Heart right ventricle (tissue), 16 donors: ENCODE measurements at regions not wholly inside any gene's neighbourhood (a gene's known extent, or its start where the extent isn't known, plus 50 kb on each side); places are given as distances from the start of the nearest gene placed in this dataset.

ENCODE experiments used
- ATAC-seq, 8 donors: fragments of 200-7000 bp; cut with Tn5 transposase; one replicate each; pipeline ENCODE4 v1.9.1; 2020; ENCODE audit warnings: mild to moderate bottlenecking in 8 of 8, moderate library complexity in 8 of 8, moderate number of reproducible peaks in 1 of 8
- DNase-seq, 2 donors: peaks; one replicate each; pipeline ENCODE4 v3.0.0-alpha.2; 2020
- H3K27ac ChIP-seq, 10 donors: fragments of 200-600 bp; sonication (generic) in 2 of 10; one replicate each; pipeline versions ENCODE4 v1.5.0 to v1.8.0; 2020 to 2022; ENCODE audit warnings: mild to moderate bottlenecking in 3 of 10
- H3K27me3 ChIP-seq, 7 donors: fragments of 200-600 bp; one replicate each; pipeline ENCODE4 v1.8.0; 2021 to 2022; ENCODE audit warnings: mild to moderate bottlenecking in 2 of 7
- H3K36me3 ChIP-seq, 9 donors: fragments of 200-600 bp; sonication (generic) in 1 of 9; one replicate each; pipeline versions ENCODE4 v1.5.0 to v1.8.0; 2020 to 2022; ENCODE audit warnings: mild to moderate bottlenecking in 2 of 9
- H3K4me1 ChIP-seq, 9 donors: fragments of 200-600 bp; sonication (generic) in 1 of 9; one replicate each; pipeline versions ENCODE4 v1.5.0 to v1.8.0; 2020 to 2022; ENCODE audit warnings: mild to moderate bottlenecking in 4 of 9
- H3K4me3 ChIP-seq, 10 donors: fragments of 200-600 bp; sonication (generic) in 2 of 10; one replicate each; pipeline versions ENCODE4 v1.5.0 to v1.8.0; 2020 to 2022; ENCODE audit warnings: mild to moderate bottlenecking in 7 of 10, moderate library complexity in 2 of 10
- H3K9me3 ChIP-seq, 11 donors: fragments of 200-600 bp in 10 of 11; sonication (generic) in 2 of 11; one replicate each; pipeline versions ENCODE4 v1.5.0 to v1.8.0; 2013 to 2022; ENCODE audit warnings: mild to moderate bottlenecking in 2 of 11, control low read depth in 1 of 11, moderate library complexity in 1 of 11
- WGBS, 2 donors: extraction: QIAGEN DNeasy Blood & Tissue Kit; methylation state at CpG; one replicate each; pipeline ENCODE4 v1.1.7; 2013; ENCODE audit warnings: inconsistent platforms in 1 of 2; 5-methylcytosine and 5-hydroxymethylcytosine counted together
- intact Hi-C, 10 donors: fragments of 100-400 bp; cut with DNase I; formaldehyde crosslinking; loops; one replicate each; pipeline versions ENCODE4 v1.11.1 to v1.14.2; 2022
- TF ChIP-seq, protein P1 (sequence below), 9 donors: fragments of 200-600 bp; sonication (generic) in 2 of 9; IDR thresholded peaks; one replicate each; pipeline versions ENCODE4 v1.5.0 to v1.8.0; 2021 to 2022; ENCODE audit warnings: antibody characterized with exemption in 9 of 9, mild to moderate bottlenecking in 5 of 9, moderate library complexity in 1 of 9
- donor health status: Arrhythmogenic right ventricular cardiomyopathy.
- donor health status: ischemic (EF 13 %, LVEDD 7.1; RV severe dilation, severe dysfunction).
- donor health status: healthy with polysubstance abuse.
- donor health status: DM: no; HTN: yes; CAD: no.
- donor health status: DM: no; HTN: no; CAD: no.
- donor health status: ischemic (EF 25% LVEDD 6.9; RV normal size, moderate dysfunction).
- donor health status: ischemic (EF 25% LVEDD 5.7; RV mildly dilated, moderate dysfunction).
- donor health status: healthy.
- donor health status: DM: yes; HTN: yes; CAD: no.
- donor health status: Ischemic cardiomyopathy.
- donor health status: ischemic (EF 35%, LVEDD 5.7; RV mildly dilated, moderate dysfunction).
- donor health status: nonischemic (EF 11% LVEDD 7.7; RV severe dilation, severe dysfunction).
- donor health status: DM: yes; HTN: yes; CAD: no.
- donor health status: PGD.
- donor health status: ischemic (EF 29% LVEDD 5.4; RV normal size, mild dysfunction).
- donor health status: nonischemic (EF 23%, LVEDD 6.1; RV moderate dilation, normal function).

DNA sequence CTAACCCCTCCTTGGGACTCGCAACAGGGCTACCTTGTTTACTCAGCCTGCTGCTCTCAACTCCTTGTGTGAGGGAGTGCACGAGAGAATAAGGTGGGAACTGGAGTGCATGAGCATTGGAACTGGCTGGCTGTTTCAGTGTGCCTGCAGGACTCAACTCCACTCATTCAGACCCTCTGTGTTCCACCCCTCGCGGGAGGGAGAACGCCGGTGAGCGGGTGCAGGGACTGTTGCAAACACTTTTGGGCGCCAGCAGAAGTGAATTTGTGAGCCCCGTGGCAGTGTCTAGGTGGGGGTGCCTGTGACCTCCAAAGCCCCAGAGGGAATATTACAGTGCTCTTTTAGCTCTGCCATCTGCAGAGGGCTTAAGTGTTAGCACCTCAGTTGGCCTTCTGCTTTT, 1978.3 kb upstream of the PIK3C3 start:
- no peak for DNase-seq
- no peak for ATAC-seq
- 94 to 98% methylated on average over 9 of the region's 9 CpGs for WGBS, 2 donors

DNA sequence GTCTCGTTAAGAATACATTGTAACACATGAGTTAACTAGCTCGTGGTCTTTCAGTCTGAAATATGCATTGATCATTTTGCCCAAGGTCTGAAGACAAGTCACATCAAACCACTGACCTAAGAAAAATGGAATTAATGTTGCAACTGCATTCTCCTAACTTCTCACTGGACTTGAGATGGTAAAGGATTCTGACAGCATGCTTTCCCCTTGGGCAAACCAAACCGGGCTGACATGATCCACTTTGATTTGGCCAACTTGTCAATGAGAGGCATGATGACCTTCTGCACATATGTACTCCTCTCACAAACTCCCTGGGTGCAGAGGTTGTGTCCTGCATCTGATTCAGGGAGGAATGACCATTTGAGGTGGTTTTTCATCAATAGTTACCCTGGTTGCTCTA, 1982.5 kb upstream of the PIK3C3 start:
- 84 to 85% methylated on average over 3 of the region's 3 CpGs for WGBS, 2 donors
- no peaks in the 10 kb centered on the region for H3K36me3 ChIP-seq
- TF ChIP-seq, protein P1, sequence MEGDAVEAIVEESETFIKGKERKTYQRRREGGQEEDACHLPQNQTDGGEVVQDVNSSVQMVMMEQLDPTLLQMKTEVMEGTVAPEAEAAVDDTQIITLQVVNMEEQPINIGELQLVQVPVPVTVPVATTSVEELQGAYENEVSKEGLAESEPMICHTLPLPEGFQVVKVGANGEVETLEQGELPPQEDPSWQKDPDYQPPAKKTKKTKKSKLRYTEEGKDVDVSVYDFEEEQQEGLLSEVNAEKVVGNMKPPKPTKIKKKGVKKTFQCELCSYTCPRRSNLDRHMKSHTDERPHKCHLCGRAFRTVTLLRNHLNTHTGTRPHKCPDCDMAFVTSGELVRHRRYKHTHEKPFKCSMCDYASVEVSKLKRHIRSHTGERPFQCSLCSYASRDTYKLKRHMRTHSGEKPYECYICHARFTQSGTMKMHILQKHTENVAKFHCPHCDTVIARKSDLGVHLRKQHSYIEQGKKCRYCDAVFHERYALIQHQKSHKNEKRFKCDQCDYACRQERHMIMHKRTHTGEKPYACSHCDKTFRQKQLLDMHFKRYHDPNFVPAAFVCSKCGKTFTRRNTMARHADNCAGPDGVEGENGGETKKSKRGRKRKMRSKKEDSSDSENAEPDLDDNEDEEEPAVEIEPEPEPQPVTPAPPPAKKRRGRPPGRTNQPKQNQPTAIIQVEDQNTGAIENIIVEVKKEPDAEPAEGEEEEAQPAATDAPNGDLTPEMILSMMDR (IDR thresholded peaks at IDR 0.05): no peak
- no peak for DNase-seq
- ATAC-seq: no peak
- H3K27me3 ChIP-seq: no peaks in the 10 kb centered on the region
- H3K4me1 ChIP-seq: no peaks in the 10 kb centered on the region
- intact Hi-C loops: no loop called here
- no peak overlapping the region for H3K27ac ChIP-seq
- H3K9me3 ChIP-seq: no peaks in the 10 kb centered on the region
- H3K4me3 ChIP-seq: no peak overlapping the region

More for the DNA sequence above, 1978.3 kb upstream of the PIK3C3 start:
- no peak overlapping the region for H3K4me3 ChIP-seq
- no peaks in the 10 kb centered on the region for H3K27me3 ChIP-seq
- intact Hi-C loops: loop anchor here in 1 of 10 donors (2.0 kb wide), 1 partner anchor 32 kb away; no protein-coding TSS in a partner anchor
- no peak overlapping the region for H3K27ac ChIP-seq
- H3K9me3 ChIP-seq: no peaks in the 10 kb centered on the region
- H3K36me3 ChIP-seq: no peaks in the 10 kb centered on the region
- TF ChIP-seq, protein P1 (IDR thresholded peaks at IDR 0.05): no peak
- no peaks in the 10 kb centered on the region for H3K4me1 ChIP-seq

DNA sequence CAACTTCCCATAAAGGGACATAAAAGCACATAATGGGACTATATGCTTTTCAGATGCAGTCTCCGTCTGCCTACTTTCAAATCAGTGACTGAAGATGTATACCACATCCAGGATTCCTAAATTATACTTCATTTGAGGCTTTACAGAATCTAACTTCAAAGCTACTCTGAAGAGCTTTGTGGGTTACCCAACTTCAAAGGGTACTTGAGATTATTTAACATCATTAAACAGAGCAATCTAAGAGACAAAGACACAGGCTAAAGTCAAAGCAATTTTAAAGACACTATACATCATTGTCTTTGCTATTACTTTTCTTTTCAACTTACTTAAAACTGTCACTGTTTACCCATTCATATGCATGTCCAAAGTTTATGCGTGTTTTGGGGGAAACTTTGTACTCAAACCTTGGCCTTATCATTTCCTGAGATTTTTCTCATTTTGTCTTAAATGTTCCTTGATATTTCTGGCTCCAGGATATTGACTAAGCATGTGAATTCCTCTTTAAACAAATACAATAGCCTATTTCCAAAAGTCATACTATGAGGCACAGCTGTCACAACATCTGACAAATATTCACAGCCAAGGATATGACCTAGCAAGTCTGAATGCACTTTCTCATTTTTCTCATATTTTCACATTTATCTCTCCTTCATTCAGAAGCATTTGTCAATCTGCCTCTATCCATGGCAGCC, 1985.1 kb upstream of the PIK3C3 start:
- Histone ChIP-seq H3K4me3 (no peak overlapping the region), H3K27ac (no peak overlapping the region), H3K27me3 (no peaks in the 10 kb centered on the region), H3K36me3 (no peaks in the 10 kb centered on the region), H3K9me3 (no peaks in the 10 kb centered on the region), H3K4me1 (no peaks in the 10 kb centered on the region)
- 66 to 69% methylated on average over 2 of the region's 2 CpGs for WGBS, 2 donors
- TF ChIP-seq, protein P1 (IDR thresholded peaks at IDR 0.05): no peak
- intact Hi-C loops: loop anchor here in 1 of 10 donors (10.0 kb wide), 1 partner anchor 55 kb away; no protein-coding TSS in a partner anchor
- no peak for DNase-seq
- ATAC-seq: no peak

DNA sequence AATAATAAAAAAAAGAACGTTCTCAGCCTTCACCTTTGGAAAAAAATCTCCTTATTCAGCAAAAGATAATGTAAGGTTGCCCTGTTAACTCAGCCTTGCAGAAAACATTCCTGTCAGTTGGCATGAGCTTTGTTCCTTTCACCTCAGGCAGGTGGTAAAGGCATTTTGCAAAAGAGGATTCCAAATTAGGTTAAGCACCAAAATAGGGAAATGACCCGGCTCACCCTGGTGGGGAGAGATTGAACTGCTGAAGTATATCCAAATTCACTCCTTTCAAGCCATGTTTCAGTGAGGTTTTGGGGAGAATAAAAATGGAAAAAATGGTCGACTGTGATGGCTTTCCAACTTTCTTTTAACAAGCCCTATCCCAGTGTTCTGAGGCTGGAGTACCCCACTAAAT, 1988.8 kb upstream of the PIK3C3 start:
- intact Hi-C loops: loop anchor here in 1 of 10 donors (10.0 kb wide), 1 partner anchor 59 kb away; no protein-coding TSS in a partner anchor
- TF ChIP-seq, protein P1 (IDR thresholded peaks at IDR 0.05): peak in 1 of 9 donors; percentile 11
- DNase-seq (no peak), ATAC-seq (no peak)
- Histone ChIP-seq H3K27ac (no peak overlapping the region), H3K27me3 (no peaks in the 10 kb centered on the region), H3K4me3 (no peak overlapping the region), H3K36me3 (no peaks in the 10 kb centered on the region), H3K4me1 (no peaks in the 10 kb centered on the region), H3K9me3 (no peaks in the 10 kb centered on the region)
- 56 to 63% methylated on average over 3 of the region's 3 CpGs for WGBS, 2 donors
